ENCODE measurements at regions not wholly inside any gene's neighbourhood (a gene's known extent, or its start where the extent isn't known, plus 50 kb on each side); places are given as distances from the start of the nearest gene placed in this dataset.

DNA sequence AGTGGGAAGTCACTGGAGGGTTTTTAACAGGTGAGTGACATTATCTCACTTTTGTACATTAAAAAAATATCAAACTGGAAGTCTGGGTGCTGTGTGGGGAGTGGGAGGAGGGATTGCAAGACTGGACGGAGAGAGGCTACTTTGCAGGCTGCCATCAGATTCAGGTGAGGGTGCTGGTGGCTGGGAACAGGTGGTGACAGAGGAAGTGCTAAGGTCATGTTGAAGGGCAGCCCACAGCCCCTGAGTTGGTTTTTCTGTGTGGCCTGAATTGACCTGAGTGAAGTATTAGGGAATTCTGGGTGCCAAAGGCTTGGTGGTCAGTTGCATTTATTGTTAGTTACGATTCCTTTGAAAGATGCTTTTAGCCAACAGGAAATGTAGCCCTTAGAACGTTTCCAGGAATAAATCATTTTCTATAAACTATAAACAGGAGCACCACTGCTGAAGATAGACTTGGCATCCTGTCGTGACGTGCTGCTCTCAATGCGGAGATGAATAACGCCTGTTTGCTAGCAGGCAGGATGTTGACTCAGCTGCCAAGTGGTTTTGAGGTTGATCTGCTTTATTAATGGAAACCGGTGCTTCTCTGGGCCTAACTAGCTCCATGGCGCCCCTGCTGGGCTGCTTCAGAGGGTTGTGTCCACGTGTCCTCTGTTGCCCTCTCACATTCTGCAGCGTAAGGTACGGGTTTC, 707.5 kb upstream of the TMEM132C start:
- DNase-seq (ENCODE audit: low read depth in 2 of 2, low spot score in 1 of 2) = no peak

GRCh38 chr12:127560041-127560478, 706.9 kb upstream of the TMEM132C start:
- no peak for DNase-seq (ENCODE audit: low read depth in 2 of 2, low spot score in 1 of 2)

- no peak for DNase-seq (ENCODE audit: low read depth in 2 of 2, low spot score in 1 of 2)
These were observed 704.2 kb upstream of the TMEM132C start for GRCh38 chr12:127562816-127563215.

DNA sequence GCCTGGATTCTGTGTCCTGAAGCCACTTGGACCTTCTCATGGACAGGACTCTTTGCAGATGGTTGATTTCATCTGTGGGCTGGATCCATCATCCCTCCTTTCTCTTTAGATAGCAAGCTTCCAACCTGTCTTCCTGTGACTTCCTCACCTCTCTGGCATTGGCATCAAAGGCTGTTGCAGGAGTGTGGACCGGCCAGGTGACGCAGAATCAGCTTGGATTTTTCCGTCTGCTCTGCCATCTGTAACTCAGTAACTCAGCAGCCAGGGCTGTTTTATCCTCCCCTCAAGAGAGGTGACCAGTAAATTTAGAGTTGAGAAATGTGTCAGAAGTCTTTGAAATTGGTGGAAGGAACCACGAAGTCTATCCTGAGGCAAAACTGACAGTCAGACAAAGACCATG, 701.7 kb upstream of the TMEM132C start:
- DNase-seq (ENCODE audit: low read depth in 2 of 2, low spot score in 1 of 2) = no peak

DNA sequence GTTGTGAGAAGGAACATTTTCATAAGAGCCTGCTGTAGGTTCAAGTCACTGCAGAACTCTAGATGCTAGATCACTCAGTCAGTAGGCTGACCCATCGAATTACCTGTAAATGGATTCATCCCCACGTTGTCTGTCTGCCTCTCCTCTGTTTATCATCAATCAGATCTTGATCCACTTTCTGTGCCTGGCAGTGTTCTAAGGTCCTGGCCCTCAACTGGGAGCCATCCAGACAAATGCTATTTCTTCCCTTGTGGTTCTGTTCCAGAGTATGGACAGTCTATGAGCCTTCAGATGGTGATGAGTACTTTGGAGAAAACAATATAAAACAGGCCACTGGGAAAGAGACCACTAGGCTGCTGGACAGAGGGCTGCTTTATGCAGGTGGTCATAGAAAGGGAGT, 699.4 kb upstream of the TMEM132C start:
- no peak for DNase-seq (ENCODE audit: low read depth in 2 of 2, low spot score in 1 of 2)

GRCh38 chr12:127570387-127570786, 696.6 kb upstream of the TMEM132C start:
- DNase-seq (ENCODE audit: low read depth in 2 of 2, low spot score in 1 of 2) = no peak

- DNase-seq (ENCODE audit: low read depth in 2 of 2, low spot score in 1 of 2) = no peak
These were observed 696.1 kb upstream of the TMEM132C start for GRCh38 chr12:127570793-127571360.

- no peak for DNase-seq (ENCODE audit: low read depth in 2 of 2, low spot score in 1 of 2)
These were observed 695.4 kb upstream of the TMEM132C start for GRCh38 chr12:127571578-127571977.

DNA sequence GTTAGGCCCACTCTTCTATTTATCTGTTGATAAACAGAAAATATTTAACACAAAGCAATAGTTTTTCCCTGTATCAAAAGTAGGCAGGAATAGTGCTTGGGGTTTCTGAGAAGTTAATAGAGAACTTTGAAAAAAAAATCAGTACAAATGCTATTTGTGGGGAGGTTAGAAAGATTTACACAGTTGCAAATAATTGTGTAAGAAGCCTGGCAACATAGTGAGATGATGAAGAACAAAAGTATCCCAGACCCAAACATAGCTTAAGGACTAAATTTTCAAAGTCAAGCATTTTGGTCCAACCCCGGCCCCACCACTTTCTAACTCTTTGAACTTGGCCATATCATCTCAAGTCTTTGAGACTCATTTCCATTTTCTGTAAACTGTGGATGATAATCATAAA, 687.5 kb upstream of the TMEM132C start:
- no peak for DNase-seq (ENCODE audit: low read depth in 2 of 2, low spot score in 1 of 2)

- DNase-seq (ENCODE audit: low read depth in 2 of 2, low spot score in 1 of 2) = no peak
These were observed 684.9 kb upstream of the TMEM132C start for GRCh38 chr12:127582074-127582473.

DNA sequence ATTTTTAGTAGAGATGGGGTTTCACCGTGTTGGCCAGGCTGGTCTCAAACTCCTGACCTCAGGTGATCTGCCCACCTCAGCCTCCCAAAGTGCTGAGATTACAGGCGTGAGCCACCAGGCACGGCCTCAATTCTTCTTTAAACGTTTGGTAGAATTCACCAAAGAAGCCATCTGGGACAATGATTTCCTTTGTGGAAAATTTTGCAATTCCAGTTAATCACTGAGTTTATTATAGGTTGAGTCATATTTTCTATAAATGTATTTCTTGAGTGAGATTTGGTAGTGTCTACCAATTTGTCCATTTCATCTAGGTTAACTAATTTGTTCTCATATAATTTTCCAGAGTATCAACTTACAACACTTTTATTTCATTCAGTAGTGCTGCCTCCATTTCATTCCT, 683.9 kb upstream of the TMEM132C start:
- DNase-seq (ENCODE audit: low read depth in 2 of 2, low spot score in 1 of 2) = no peak

DNA sequence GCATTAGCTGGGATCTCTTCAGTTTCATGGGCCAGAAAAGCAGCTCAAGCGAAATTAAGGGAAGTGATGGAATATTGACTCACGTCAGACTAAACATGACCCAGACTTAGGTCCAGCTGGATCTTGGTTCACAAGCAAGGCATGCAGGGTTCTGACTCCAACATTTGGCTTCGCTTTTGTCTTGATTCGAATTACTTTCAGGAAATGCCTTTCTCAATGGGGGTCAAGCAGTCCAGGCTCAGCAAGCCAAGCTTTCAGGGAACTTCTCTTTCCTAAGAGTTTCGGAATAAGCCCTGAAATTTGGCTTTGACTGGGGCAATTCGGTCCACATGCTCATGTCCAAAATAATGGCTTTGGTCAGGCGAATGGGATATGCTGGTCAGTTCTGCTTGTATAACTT, 678.7 kb upstream of the TMEM132C start:
- DNase-seq (ENCODE audit: low read depth in 2 of 2, low spot score in 1 of 2) = no peak

DNA sequence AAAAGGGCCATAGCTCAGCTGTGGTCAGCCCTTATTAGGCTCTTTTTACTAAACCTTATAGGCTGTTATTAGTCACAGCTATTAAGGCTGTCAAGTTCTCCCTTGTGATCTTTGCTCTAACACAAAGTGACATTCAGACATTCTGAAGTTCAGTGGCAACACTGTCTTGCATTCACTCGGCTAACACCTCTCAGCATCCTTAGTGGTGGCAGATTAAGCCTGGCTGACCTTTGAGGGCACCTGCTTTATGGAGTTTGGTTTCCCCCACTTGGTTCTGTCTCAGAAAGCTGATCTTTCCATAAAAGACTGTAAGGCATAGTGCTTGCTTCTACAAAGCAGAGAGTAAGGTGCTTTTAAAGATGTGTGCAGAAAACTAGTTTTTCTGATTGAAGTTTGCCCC, 677.4 kb upstream of the TMEM132C start:
- DNase-seq (ENCODE audit: low read depth in 2 of 2, low spot score in 1 of 2) = no peak

GRCh38 chr12:127590868-127591267, 676.1 kb upstream of the TMEM132C start:
- no peak for DNase-seq (ENCODE audit: low read depth in 2 of 2, low spot score in 1 of 2)

- no peak for DNase-seq (ENCODE audit: low read depth in 2 of 2, low spot score in 1 of 2)
These were observed 674.7 kb upstream of the TMEM132C start for GRCh38 chr12:127592245-127592644.

GRCh38 chr12:127594351-127594970, 672.5 kb upstream of the TMEM132C start:
- no peak for DNase-seq (ENCODE audit: low read depth in 2 of 2, low spot score in 1 of 2)

DNA sequence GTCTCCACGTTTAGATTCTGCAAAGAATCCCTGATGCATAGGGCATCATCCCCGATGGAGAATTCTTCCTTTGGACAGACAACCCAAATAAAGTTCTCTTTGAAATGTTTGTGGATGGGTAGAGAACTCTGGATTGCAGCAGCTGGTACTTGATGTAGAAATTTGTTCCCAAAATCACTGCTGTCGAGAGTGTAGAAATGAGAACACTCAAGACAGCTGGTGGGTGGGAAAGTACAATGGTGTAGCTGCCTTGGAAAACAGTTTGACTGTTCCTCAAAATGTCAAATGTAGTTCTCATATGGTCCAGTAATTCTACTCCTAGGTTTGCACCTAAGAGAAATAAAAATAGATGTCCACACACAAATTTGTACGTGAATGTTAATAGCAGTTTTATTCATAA, 671.5 kb upstream of the TMEM132C start:
- DNase-seq (ENCODE audit: low read depth in 2 of 2, low spot score in 1 of 2) = no peak

GRCh38 chr12:127596891-127597290, 670.1 kb upstream of the TMEM132C start:
- DNase-seq (ENCODE audit: low read depth in 2 of 2, low spot score in 1 of 2) = no peak

DNA sequence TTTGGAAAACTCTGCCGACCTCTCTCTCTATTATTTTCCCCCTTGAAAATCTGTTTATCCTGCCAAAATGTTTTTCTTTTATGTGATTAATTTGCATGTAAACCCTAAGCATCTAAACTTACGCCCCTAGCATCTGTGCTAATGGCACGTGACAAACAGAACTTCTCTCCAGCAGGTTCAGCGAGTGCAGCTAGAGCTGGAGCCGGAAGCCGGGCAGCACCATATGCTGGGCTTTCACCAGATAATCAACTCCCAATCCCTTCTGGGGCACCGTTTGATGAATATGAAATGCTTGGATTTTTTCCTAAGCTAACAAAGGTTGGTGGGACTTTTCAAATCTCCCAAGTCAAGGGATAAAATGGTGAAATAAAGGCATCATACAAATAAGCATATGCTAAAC, 667.5 kb upstream of the TMEM132C start:
- DNase-seq (ENCODE audit: low read depth in 2 of 2, low spot score in 1 of 2) = no peak

DNA sequence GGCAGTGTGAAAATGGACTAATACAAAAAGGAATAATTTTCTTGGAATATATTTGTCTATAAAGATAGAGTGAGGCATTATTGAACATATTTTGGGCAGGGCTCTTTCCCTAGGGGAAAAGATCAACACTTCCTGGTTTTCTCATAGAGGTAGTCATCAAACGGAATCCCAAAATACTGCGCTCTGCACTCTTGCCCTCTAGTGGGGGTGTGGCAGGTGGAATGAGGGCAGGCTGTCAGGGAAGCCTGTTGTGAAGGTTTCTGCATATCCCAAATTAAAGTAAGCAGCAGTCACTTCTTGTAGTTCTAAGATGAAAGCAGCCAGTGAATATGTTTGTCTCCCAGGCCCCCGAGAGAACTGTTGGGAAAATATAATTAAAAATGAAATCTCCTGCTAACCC, 666.8 kb upstream of the TMEM132C start:
- no peak for DNase-seq (ENCODE audit: low read depth in 2 of 2, low spot score in 1 of 2)

GRCh38 chr12:127606476-127607015, 660.4 kb upstream of the TMEM132C start:
- DNase-seq (ENCODE audit: low read depth in 2 of 2, low spot score in 1 of 2) = no peak

DNA sequence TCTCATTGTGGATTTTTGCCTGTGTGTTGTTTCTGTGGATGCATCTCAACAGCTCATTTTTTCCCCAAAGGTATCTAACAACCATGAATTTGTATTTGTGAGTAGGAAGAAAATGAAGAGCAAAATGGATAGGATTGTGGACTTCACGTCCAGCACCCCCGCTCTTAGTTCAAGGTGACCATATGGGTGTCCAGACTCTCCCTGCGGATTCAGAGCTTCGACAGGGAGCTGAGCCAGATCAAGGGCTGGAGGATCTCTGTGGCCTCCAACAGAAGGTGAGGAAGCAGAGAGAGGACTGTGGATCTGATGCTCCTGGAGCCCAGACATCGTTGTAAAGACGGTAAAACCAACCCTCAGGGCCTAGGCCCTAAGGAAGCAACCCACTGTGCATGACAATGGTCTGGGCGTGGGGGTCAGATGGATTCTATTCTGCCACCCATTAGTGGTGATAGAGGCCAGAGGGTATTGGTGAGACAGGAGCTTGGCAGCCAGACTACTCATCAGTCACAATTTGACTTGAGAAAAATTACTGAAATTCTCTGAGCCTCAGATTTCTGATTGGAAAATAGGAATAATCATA, 659.7 kb upstream of the TMEM132C start:
- DNase-seq (ENCODE audit: low read depth in 2 of 2, low spot score in 1 of 2) = no peak

All from stimulated activated CD8-positive, alpha-beta memory T cell treated with anti-CD3 and anti-CD28 coated beads, Interleukin-4, amount 100 ng/mL, for 1 hour (primary cell).